NCI-H2171 treated with DMSO at 0.1 percent for 48 hours (cell line): ENCODE measurements at regions not wholly inside any gene's neighbourhood (a gene's known extent, or its start where the extent isn't known, plus 50 kb on each side); places are given as distances from the start of the nearest gene placed in this dataset.
A peak's percentile ranks its signal among the peaks of the same experiment; 100 is the strongest.

Source experiments
- DNase-seq: peaks from one replicate; lab custom pipeline; 2025; lab: John Stamatoyannopoulos, UW

GRCh38 chr7:4612939-4613841, 68.9 kb upstream of the FOXK1 start:
- DNase-seq = no peak

DNA sequence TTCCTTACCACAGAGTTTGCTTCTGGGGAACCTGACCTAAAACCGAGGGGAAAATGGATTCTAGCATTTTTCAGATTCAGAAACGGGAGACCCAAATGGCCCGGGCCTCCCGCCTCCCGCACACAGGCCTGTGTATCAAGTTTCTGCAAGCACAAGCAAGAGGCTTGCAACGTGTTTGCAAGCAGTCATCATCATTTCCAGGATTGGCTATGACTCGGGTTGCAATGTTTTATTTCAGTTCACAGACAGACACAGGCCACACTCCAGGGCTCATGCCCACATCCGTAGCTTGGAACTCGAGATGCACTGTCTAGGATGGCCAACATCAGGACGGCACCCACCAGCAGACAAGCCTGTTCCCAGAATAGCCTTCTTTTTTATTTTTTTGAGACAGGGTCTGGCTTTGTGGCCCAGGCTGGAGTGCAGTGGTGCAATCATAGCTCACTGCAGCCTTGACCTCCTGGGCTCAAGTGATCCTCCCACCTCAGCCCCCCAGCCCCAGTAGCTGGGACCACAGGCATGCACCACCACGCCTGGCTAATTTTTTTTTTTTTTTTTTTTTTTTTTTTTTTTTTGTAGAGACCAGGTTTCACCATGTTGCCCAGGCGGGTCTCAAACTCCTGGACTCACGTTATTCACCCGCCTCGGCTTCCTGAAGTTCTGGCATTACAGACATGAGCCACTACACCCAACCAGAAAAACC, 68.1 kb upstream of the FOXK1 start:
- no peak for DNase-seq

DNA sequence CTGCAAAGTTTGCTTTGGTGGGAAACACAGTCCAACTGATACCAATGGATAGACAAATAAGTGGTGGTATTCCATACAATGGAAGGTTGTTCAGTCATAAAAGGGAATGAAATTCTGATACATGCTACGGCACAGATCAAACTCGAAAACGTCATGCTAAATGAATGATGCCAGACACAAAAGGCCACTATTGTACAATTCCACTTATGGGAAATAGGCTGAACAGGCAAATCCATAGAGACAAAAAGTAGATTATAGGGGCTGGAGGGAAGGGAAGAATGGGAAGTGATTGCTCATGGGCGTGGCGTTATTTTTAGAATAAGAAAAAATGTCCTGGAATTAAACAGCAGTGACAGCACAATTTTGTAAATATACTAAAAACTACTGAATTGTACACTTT, 66.0 kb upstream of the FOXK1 start:
- DNase-seq = no peak

- no peak for DNase-seq
Observed at GRCh38 chr7:4621396-4621795, 60.7 kb upstream of the FOXK1 start.

GRCh38 chr7:4626318-4626845, 55.7 kb upstream of the FOXK1 start:
- DNase-seq = no peak

- peak; percentile 74 for DNase-seq
Observed at GRCh38 chr7:4629287-4629895, 52.7 kb upstream of the FOXK1 start.

DNA sequence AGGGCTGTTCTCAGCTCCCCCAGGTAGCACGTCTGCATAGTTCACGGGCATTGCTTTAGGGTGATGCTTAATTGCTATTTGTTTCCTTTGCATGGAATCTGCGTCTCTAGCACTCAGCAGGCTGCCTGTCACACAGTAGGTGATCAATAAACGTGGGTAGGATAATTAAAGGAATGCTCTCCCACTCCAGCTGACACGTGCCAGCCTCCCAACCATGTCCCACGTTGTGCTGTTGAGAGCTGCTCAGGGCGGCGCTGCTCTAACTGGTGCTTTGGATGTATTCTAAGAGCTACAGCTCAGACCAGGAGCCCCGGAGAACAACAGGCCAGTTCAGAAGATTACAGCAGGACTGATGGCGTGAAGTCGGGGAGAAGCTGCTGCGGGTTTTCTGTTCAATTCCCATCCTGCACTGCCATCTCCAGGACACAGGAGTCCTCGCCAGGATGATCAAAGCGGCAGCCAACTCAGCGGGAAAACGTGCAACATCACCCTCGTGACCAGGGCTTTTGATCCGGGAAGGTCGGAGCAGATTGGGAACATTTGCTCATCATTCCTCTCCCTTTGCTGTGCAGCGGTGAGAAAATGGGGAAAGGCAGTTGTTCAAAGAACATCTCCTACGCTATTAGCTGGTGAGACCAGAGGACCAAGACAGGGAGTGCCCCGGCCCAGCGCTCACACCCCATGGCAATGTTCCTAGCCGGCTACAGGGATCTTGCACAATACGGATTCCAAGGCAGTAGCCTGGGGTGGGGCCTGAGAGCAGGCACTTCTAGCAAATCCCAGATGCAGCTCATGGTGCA, 50.5 kb upstream of the FOXK1 start:
- peak; percentile 93 for DNase-seq
